GM20000 (cell line): ENCODE measurements at regions not wholly inside any gene's neighbourhood (a gene's known extent, or its start where the extent isn't known, plus 50 kb on each side); places are given as distances from the start of the nearest gene placed in this dataset.

Source experiments
- DNase-seq: peaks from one replicate; pipeline ENCODE4 v3.0.0; 2012; ENCODE audit warnings: low spot score
- CTCF ChIP-seq: IDR thresholded peaks from 2 replicates; pipeline ENCODE4 v1.5.1; 2012; ENCODE audit warnings: mild to moderate bottlenecking, control low read depth; ENCODE audit errors: extremely low read depth, missing control alignments

GRCh38 chr22:22039286-22040074 is 56.9 kb upstream of the TOP3B start:
- no peak for DNase-seq
- TF ChIP-seq CTCF: no peak

DNA sequence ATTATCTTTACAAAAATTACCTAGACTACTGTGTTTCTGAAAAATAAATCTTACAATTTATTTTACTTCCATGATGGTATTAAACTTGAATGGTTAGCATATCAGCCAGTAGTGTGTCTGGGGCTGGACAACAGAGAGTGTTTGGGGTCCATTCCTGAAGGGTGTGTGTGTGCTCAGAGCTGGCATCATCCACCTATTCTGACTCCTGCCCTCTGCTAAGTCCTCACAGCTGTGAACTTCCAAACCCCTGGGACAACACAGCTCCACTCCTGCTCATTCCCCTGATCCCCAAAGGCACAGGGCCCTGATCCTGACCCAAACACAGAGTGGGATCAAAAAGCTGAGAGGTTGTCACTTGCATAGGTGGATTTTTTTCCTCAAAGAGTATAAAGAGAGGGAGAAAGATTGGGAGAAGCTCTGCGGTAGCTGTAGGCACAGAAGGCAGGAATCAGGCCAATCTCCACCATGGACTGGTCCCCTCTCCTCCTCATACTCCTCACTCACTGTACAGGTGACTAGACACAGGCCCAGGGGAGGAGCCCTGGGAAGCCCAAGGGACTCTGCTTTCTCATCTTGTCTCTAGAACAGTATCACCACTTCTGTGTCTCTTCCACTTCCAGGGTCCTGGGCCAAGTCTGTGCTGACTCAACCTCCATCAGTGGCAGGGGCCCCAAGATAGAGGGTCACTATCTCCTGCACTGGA is 55.7 kb upstream of the TOP3B start:
- TF ChIP-seq CTCF: no peak
- no peak for DNase-seq

DNA sequence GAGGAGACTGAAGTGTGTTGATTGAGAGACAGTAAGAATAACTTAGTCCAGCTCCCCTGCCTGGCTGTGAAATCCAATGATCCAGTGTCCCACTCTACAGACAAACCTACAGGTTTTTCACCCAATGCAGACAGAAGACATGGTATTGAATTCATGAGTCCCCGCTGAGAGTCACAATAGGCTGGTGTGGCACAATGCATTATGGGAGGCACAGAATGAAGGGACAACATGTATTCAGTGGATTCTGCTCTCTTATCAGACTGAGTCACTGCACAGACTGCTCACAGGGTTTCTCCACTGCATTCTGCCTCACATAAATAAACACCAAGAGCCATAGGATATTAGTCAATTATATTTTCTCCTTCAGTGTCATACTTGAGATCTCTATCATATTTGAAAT is 55.2 kb upstream of the TOP3B start:
- no peak for DNase-seq
- no peak for TF ChIP-seq CTCF

DNA sequence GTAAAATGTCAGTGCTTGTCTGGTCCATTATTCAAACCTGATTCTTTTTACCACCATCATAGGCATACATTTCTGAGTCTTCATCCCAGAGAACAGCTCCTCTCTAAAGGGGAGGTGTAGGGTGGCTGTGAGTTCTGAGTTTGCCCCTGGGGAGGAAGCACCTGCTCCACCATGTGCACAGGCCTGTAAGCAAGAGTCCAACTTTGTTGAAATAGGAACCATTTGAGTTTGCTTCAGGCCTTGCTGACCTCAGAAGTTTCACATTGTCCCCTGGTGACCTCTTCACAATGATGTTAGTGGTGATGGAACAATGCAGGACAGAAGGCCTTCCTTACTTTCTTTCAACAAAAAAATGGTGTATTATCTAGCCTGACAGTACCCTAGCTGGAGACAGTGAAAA is 54.6 kb upstream of the TOP3B start:
- no peak for TF ChIP-seq CTCF
- no peak for DNase-seq

DNA sequence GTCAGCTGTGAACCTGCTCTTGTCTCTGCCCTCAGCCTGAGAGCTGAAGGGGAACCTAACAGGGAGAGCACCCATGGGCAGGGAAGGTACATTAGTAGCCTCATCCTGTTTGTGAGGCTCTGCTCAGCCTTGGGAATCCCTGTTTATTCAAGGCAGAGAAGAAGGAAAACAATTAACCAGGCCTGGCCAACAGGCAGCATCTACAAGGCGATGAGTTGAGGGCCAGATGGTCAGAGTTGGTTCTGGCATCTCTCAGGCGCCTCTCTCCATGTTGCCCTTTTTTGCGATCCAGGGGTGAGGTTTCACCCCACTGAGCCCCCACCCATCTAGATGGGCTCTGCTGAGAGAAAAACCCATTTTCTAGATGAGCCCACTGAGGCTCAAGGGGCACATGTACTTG is 54.0 kb upstream of the TOP3B start:
- no peak for DNase-seq
- no peak for TF ChIP-seq CTCF

DNA sequence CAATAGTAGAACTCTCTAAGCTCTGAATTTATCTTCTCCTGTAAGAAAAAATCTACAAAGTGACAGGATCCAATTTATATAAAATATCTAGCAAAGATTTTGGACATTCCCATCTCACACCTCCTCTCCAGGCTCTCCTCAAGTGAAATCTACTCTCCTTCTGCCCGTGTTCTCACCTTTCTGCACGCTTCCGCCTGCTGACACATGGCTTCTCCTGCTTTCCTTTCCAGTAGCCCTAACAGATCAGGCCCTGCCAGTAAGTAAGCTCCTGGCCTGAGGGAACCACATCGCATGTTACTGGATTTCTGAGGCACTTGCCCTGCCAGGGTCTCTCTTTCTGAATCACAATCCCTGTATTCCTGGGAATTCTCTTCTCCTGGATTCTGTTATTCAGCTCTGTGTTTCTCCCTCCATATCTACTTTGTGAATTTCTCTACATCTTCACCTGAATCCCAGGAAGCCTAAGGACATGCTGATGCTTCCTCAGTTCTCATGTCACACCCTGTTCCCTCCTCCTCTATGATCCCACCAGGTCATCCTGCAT is 53.3 kb upstream of the TOP3B start:
- TF ChIP-seq CTCF: no peak
- DNase-seq: no peak

DNA sequence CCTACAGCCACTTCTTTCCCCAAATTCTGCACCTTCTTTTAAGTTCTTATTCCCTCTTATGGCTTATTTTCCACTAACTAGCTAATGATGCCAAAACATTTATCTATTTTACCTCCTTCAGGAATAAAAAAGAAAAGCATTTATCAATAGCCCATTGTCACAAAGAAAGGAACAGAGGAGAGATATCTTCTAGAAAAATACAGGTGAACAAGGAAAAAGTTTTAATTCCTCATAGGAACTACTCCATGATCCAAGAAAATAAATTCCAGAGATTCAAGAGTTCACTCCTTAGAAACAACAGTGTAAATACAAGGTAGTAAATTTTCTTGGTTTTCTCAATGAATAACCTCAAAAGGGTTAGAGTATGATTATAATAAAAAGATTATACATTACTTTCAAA is 52.6 kb upstream of the TOP3B start:
- DNase-seq: no peak
- no peak for TF ChIP-seq CTCF
